ENCODE measurements at regions not wholly inside any gene's neighbourhood (a gene's known extent, or its start where the extent isn't known, plus 50 kb on each side); places are given as distances from the start of the nearest gene placed in this dataset.

GRCh38 chr9:82890865-82891264 is 172.1 kb downstream of the RASEF start:
- TF ChIP-seq FOXM1 (IDR thresholded peaks at IDR 0.05; ENCODE audit: borderline replicate concordance, low read depth): no peak
- TF ChIP-seq ZBTB7A (IDR thresholded peaks at IDR 0.05; ENCODE audit: low read depth): no peak
- TF ChIP-seq YY1 (IDR thresholded peaks at IDR 0.05; ENCODE audit: low read depth): no peak
- no peak for TF ChIP-seq NFIC (IDR thresholded peaks at IDR 0.05)
- TF ChIP-seq TEAD4 (IDR thresholded peaks at IDR 0.05): no peak
- TF ChIP-seq CEBPB (IDR thresholded peaks at IDR 0.05): no peak
- TF ChIP-seq USF1 (IDR thresholded peaks at IDR 0.05): no peak
- no peak for TF ChIP-seq CREB1 (IDR thresholded peaks at IDR 0.05; ENCODE audit: low read depth)
- TF ChIP-seq REST (IDR thresholded peaks at IDR 0.05; ENCODE audit: low read depth): no peak
- TF ChIP-seq TAF1 (IDR thresholded peaks at IDR 0.05; ENCODE audit: low read depth): no peak
- no peak for TF ChIP-seq MAX (IDR thresholded peaks at IDR 0.05)
- TF ChIP-seq TCF12 (IDR thresholded peaks at IDR 0.05; ENCODE audit: low read depth): no peak
- TF ChIP-seq EGR1 (IDR thresholded peaks at IDR 0.05): no peak
- no peak for TF ChIP-seq EP300 (IDR thresholded peaks at IDR 0.05; ENCODE audit: borderline replicate concordance)
- no peak for TF ChIP-seq RAD21 (IDR thresholded peaks at IDR 0.05; ENCODE audit: low read depth)

GRCh38 chr9:82891321-82891720 is 171.6 kb downstream of the RASEF start:
- TF ChIP-seq TAF1 (IDR thresholded peaks at IDR 0.05; ENCODE audit: low read depth) (no peak), CREB1 (IDR thresholded peaks at IDR 0.05; ENCODE audit: low read depth) (no peak), NFIC (IDR thresholded peaks at IDR 0.05) (no peak)

GRCh38 chr9:82893549-82893948 is 169.4 kb downstream of the RASEF start:
- TF ChIP-seq USF1 (IDR thresholded peaks at IDR 0.05): no peak
- TF ChIP-seq RAD21 (IDR thresholded peaks at IDR 0.05; ENCODE audit: low read depth): no peak
- TF ChIP-seq TCF12 (IDR thresholded peaks at IDR 0.05; ENCODE audit: low read depth): no peak
- no peak for TF ChIP-seq FOXM1 (IDR thresholded peaks at IDR 0.05; ENCODE audit: borderline replicate concordance, low read depth)
- TF ChIP-seq TAF1 (IDR thresholded peaks at IDR 0.05; ENCODE audit: low read depth): no peak
- TF ChIP-seq MAX (IDR thresholded peaks at IDR 0.05): no peak
- TF ChIP-seq EP300 (IDR thresholded peaks at IDR 0.05; ENCODE audit: borderline replicate concordance): no peak
- TF ChIP-seq ZBTB7A (IDR thresholded peaks at IDR 0.05; ENCODE audit: low read depth): no peak
- TF ChIP-seq REST (IDR thresholded peaks at IDR 0.05; ENCODE audit: low read depth): no peak
- TF ChIP-seq TEAD4 (IDR thresholded peaks at IDR 0.05): no peak
- no peak for TF ChIP-seq NFIC (IDR thresholded peaks at IDR 0.05)
- TF ChIP-seq CEBPB (IDR thresholded peaks at IDR 0.05): no peak
- no peak for TF ChIP-seq YY1 (IDR thresholded peaks at IDR 0.05; ENCODE audit: low read depth)
- TF ChIP-seq EGR1 (IDR thresholded peaks at IDR 0.05): no peak
- TF ChIP-seq CREB1 (IDR thresholded peaks at IDR 0.05; ENCODE audit: low read depth): no peak

GRCh38 chr9:82894548-82894947 is 168.4 kb downstream of the RASEF start:
- TF ChIP-seq TEAD4 (IDR thresholded peaks at IDR 0.05) (no peak), CEBPB (IDR thresholded peaks at IDR 0.05) (no peak), YY1 (IDR thresholded peaks at IDR 0.05; ENCODE audit: low read depth) (no peak), REST (IDR thresholded peaks at IDR 0.05; ENCODE audit: low read depth) (no peak), RAD21 (IDR thresholded peaks at IDR 0.05; ENCODE audit: low read depth) (no peak), USF1 (IDR thresholded peaks at IDR 0.05) (no peak), NFIC (IDR thresholded peaks at IDR 0.05) (no peak), CREB1 (IDR thresholded peaks at IDR 0.05; ENCODE audit: low read depth) (no peak), EGR1 (IDR thresholded peaks at IDR 0.05) (no peak), ZBTB7A (IDR thresholded peaks at IDR 0.05; ENCODE audit: low read depth) (no peak), TAF1 (IDR thresholded peaks at IDR 0.05; ENCODE audit: low read depth) (no peak), EP300 (IDR thresholded peaks at IDR 0.05; ENCODE audit: borderline replicate concordance) (no peak), FOXM1 (IDR thresholded peaks at IDR 0.05; ENCODE audit: borderline replicate concordance, low read depth) (no peak), TCF12 (IDR thresholded peaks at IDR 0.05; ENCODE audit: low read depth) (no peak), MAX (IDR thresholded peaks at IDR 0.05) (no peak)

All from Ishikawa (cell line).